Large intestine (tissue), 3 donors: ENCODE measurements at regions not wholly inside any gene's neighbourhood (a gene's known extent, or its start where the extent isn't known, plus 50 kb on each side); places are given as distances from the start of the nearest gene placed in this dataset.

ENCODE experiments used
- DNase-seq, 2 donors: peaks; one replicate each; pipeline versions ENCODE4 v3.0.0 to v3.0.0-alpha.2; 2013
- H3K27ac ChIP-seq: one replicate; pipeline ENCODE4 v1.5.1; 2013; ENCODE audit warnings: low read length
- H3K27me3 ChIP-seq: 2 replicates; pipeline ENCODE4 v1.6.1; 2013; ENCODE audit warnings: low read length; ENCODE audit not compliant: control insufficient read depth, insufficient read depth
- H3K36me3 ChIP-seq: 2 replicates; pipeline ENCODE4 v1.6.1; 2013; ENCODE audit warnings: low read length; ENCODE audit not compliant: control insufficient read depth, insufficient read depth
- H3K4me1 ChIP-seq: one replicate; pipeline ENCODE4 v1.6.1; 2013; ENCODE audit warnings: low read length; ENCODE audit not compliant: control insufficient read depth, insufficient read depth
- H3K4me3 ChIP-seq: one replicate; pipeline ENCODE4 v1.5.1; 2013; ENCODE audit warnings: low read length
- H3K9me3 ChIP-seq: one replicate; pipeline ENCODE4 v1.6.1; 2013; ENCODE audit warnings: mild to moderate bottlenecking, low read depth, low read length, moderate library complexity; ENCODE audit not compliant: control insufficient read depth
- WGBS: methylation state at CpG from one replicate; pipeline ENCODE4 v1.1.5; 2013; ENCODE audit warnings: low lambda C conversion rate; ENCODE audit not compliant: insufficient coverage; 5-methylcytosine and 5-hydroxymethylcytosine counted together

GRCh38 chr15:31815411-31816155 lies 214.7 kb upstream of the CHRNA7 start:
- no peaks in the 10 kb centered on the region for H3K27me3 ChIP-seq
- WGBS: 50% methylated on average over 4 of the region's 15 CpGs
- no peak overlapping the region for H3K4me3 ChIP-seq
- no peaks in the 10 kb centered on the region for H3K9me3 ChIP-seq
- H3K27ac ChIP-seq: no peak overlapping the region
- no peaks in the 10 kb centered on the region for H3K36me3 ChIP-seq
- H3K4me1 ChIP-seq: no peaks in the 10 kb centered on the region
- DNase-seq: no peak

DNA sequence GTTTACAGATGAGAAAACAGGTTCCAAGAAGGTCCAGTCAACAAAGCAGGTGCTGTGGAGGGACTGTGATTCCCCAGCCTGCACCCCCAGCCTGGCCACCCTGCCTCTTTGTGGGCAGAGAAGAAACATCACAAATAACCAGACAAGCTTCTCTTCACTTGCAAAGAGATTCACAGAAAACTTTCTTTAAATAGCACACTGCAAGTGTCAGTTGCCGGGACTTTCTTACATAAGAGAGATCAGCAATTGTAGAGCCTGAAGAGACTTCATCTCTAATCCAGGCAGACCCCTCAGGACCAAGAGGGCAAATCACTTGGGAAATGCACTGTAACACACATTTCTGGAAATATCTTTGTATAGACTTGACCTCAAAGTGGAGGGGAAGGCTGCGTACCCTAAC lies 207.9 kb upstream of the CHRNA7 start:
- Histone ChIP-seq H3K9me3 (no peaks in the 10 kb centered on the region), H3K27ac (no peak overlapping the region)
- 86% methylated on average over 1 of the region's 2 CpGs for WGBS

DNA sequence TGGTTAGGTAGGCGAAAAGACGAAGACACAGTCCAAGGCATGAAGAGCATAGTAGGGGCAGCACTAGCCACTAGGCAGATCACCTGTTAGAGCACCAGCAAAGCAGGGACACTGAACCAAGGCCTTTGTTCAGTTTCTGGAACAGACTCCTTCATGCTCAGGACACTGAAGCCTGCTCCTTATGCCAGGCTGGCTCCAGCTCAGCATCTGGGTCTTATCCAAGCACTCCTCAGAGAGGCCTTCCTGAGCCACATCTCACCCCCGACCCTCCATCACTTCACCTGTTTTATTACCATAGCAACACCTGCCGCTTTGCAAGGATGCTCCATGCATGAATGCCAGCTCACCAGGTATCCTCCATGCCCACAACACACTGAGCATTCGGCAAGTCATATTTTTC lies 206.3 kb upstream of the CHRNA7 start:
- Histone ChIP-seq H3K27me3 (no peaks in the 10 kb centered on the region), H3K4me3 (no peak overlapping the region), H3K9me3 (no peaks in the 10 kb centered on the region), H3K36me3 (no peaks in the 10 kb centered on the region), H3K4me1 (no peaks in the 10 kb centered on the region), H3K27ac (no peak overlapping the region)
- WGBS: 100% methylated on average over 1 of the region's 5 CpGs
- no peak for DNase-seq

More for the DNA sequence above, 207.9 kb upstream of the CHRNA7 start:
- no peak for DNase-seq
- H3K4me1 ChIP-seq: no peaks in the 10 kb centered on the region
- no peaks in the 10 kb centered on the region for H3K36me3 ChIP-seq
- H3K4me3 ChIP-seq: no peak overlapping the region
- H3K27me3 ChIP-seq: no peaks in the 10 kb centered on the region

- Histone ChIP-seq H3K27me3 (no peaks in the 10 kb centered on the region), H3K4me1 (no peaks in the 10 kb centered on the region), H3K36me3 (no peaks in the 10 kb centered on the region), H3K4me3 (no peak overlapping the region), H3K27ac (no peak overlapping the region), H3K9me3 (no peaks in the 10 kb centered on the region)
- WGBS: 88% methylated on average over 1 of the region's 3 CpGs
- DNase-seq: no peak
These were observed 201.7 kb upstream of the CHRNA7 start for GRCh38 chr15:31828594-31828993.

DNA sequence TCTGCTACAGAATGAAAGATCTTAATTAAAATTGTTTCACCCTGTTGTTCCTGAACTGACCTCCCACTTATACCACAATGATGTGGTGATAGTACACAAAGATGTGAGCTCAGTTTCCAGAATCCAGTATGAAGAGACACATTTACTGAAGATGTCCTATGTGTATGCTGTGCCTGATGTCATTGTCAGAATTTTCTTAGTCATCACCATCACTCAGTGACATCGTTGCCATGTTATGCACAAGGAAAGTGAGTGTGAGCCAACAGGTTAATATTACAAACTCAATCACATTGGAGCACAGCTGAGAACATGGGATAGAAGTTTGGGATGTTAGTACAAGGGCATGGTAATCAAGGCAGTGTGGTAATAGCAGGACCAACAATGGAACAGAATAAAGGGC lies 199.7 kb upstream of the CHRNA7 start:
- DNase-seq: no peak
- Histone ChIP-seq H3K4me1 (no peaks in the 10 kb centered on the region), H3K27me3 (no peaks in the 10 kb centered on the region), H3K27ac (no peak overlapping the region), H3K36me3 (no peaks in the 10 kb centered on the region), H3K4me3 (no peak overlapping the region), H3K9me3 (no peaks in the 10 kb centered on the region)
- WGBS: no CpG with 5 or more reads among the region's 1 CpG

DNA sequence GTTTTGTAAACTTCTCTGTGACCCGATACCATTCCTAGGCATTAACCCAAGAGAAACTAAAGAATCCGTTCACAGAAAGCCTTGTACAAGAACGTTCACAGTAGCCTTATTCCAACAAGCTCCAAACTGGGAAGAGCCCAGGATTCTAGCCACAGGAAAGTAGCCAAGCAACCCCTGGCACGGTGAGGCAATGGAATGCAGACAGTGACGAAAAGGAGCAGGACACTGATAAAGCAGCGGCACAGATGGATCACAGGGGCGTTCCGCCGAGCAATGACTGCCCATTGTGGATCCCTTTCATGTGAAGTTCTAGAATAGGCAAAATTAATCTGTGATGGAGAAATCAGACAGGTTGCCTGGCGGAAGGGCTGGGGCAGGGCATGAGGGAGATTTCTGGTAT lies 198.7 kb upstream of the CHRNA7 start:
- Histone ChIP-seq H3K4me1 (no peaks in the 10 kb centered on the region), H3K4me3 (no peak overlapping the region), H3K36me3 (no peaks in the 10 kb centered on the region), H3K27me3 (no peaks in the 10 kb centered on the region), H3K9me3 (no peaks in the 10 kb centered on the region), H3K27ac (no peak overlapping the region)
- no peak for DNase-seq
- WGBS: no CpG with 5 or more reads among the region's 10 CpGs

DNA sequence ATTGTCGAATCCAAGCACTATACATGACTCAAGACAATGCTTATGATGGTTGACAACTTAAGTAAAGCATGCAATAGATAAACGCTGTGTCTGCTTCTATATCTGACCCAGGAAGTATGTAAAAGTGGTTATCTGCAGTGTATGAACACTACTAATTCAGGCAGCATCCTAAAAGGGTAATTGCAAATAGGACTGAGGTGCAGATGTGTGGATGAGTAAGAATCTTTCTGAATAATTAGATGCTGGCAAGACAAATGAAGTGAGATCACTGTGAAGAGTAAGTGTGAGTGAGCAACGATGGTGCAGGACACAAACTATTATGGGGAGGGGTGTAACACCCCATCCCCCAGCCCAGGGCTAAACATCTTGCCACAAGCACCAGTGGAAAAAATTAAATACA lies 195.7 kb upstream of the CHRNA7 start:
- no peak for DNase-seq
- H3K27ac ChIP-seq: no peak overlapping the region
- H3K36me3 ChIP-seq: no peaks in the 10 kb centered on the region
- no peaks in the 10 kb centered on the region for H3K4me1 ChIP-seq
- WGBS: no CpG with 5 or more reads among the region's 3 CpGs
- no peaks in the 10 kb centered on the region for H3K9me3 ChIP-seq
- no peak overlapping the region for H3K4me3 ChIP-seq
- H3K27me3 ChIP-seq: no peaks in the 10 kb centered on the region

GRCh38 chr15:31839388-31839787 lies 190.9 kb upstream of the CHRNA7 start:
- H3K27me3 ChIP-seq: no peaks in the 10 kb centered on the region
- no peak for DNase-seq

GRCh38 chr15:31840849-31841476 lies 189.4 kb upstream of the CHRNA7 start:
- Histone ChIP-seq H3K27me3 (no peaks in the 10 kb centered on the region), H3K27ac (no peak overlapping the region), H3K4me3 (no peak overlapping the region), H3K9me3 (no peaks in the 10 kb centered on the region), H3K4me1 (no peaks in the 10 kb centered on the region), H3K36me3 (no peaks in the 10 kb centered on the region)
- WGBS: no CpG with 5 or more reads among the region's 9 CpGs
- DNase-seq: no peak

More at GRCh38 chr15:31839388-31839787, 190.9 kb upstream of the CHRNA7 start:
- no peak overlapping the region for H3K4me3 ChIP-seq
- H3K9me3 ChIP-seq: no peaks in the 10 kb centered on the region
- no peak overlapping the region for H3K27ac ChIP-seq
- no peaks in the 10 kb centered on the region for H3K36me3 ChIP-seq
- no CpG with 5 or more reads among the region's 3 CpGs for WGBS
- no peaks in the 10 kb centered on the region for H3K4me1 ChIP-seq

DNA sequence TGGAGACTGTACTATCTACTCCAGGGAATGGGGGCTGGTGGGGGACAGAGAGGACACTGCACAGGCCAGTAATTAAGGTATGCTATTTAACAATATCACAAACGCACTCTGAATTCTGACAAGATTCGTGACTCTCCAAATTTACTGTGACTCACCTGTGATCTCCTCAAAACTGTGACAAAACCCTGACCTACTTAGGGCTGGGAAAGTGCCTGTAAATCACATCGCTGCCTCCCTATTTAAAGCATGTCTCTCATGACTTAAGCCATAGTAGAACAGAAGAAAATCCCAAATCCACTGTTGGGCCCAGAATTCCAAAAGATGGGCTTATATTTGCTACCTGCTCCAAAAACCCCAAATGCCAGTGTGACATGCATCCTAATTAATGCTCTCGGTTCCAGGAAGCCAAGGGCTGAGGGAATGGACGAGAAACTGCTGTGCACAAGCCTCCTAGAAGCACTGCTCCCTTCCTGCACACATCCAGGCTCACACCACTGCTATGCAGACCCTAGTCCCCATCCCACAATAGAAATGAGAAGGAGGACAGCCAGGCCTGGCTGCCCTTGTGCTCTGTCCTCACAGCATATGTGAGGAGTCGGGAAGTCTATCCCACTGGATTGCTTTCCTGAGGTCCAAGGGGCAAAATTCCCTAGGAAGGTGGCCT lies 187.7 kb upstream of the CHRNA7 start:
- no CpG with 5 or more reads among the region's 6 CpGs for WGBS
- DNase-seq: no peak

More for the DNA sequence above, 187.7 kb upstream of the CHRNA7 start:
- Histone ChIP-seq H3K27me3 (no peaks in the 10 kb centered on the region), H3K27ac (no peak overlapping the region), H3K9me3 (no peaks in the 10 kb centered on the region), H3K4me3 (no peak overlapping the region), H3K4me1 (no peaks in the 10 kb centered on the region), H3K36me3 (no peaks in the 10 kb centered on the region)
